ENCODE measurements at regions not wholly inside any gene's neighbourhood (a gene's known extent, or its start where the extent isn't known, plus 50 kb on each side); places are given as distances from the start of the nearest gene placed in this dataset.

GRCh38 chr5:7315118-7315517 lies 80.8 kb upstream of the ADCY2 start:
- ATAC-seq (ENCODE audit: low read depth) (no peak), DNase-seq (no peak)
- H3K9me3 ChIP-seq (ENCODE audit: control extremely low read depth in 1 of 3, control insufficient read depth in 2 of 3, insufficient read depth in 1 of 3, low read length in 2 of 3) = no peaks in the 10 kb centered on the region
- no peaks in the 10 kb centered on the region for H3K4me1 ChIP-seq (ENCODE audit: control insufficient read depth in 2 of 2, insufficient read depth in 2 of 2, low read length in 2 of 2)
- Mint-ChIP-seq H3K27me3 (no peaks in the 10 kb centered on the region), H3K27ac (no peak overlapping the region), H3K9me3 (ENCODE audit: insufficient read depth) (no peaks in the 10 kb centered on the region), H3K4me1 (no peaks in the 10 kb centered on the region), H3K4me3 (no peak overlapping the region)
- no peak overlapping the region for H2AFZ ChIP-seq (ENCODE audit: insufficient read depth, low read depth, low read length, poor library complexity, severe bottlenecking)
- WGBS (ENCODE audit: insufficient coverage) = 71% methylated on average over 1 of the region's 2 CpGs
- H3K27ac ChIP-seq (ENCODE audit: low read length in 2 of 2) = no peak overlapping the region
- TF ChIP-seq CTCF (IDR thresholded peaks at IDR 0.05) (no peak), EZH2 (IDR thresholded peaks at IDR 0.05; ENCODE audit: borderline replicate concordance, insufficient read depth, low read depth, low read length, poor library complexity, severe bottlenecking) (no peak)
- no peak overlapping the region for H3K9ac ChIP-seq (ENCODE audit: low read length)
- H3K27me3 ChIP-seq (replicated peaks in 1 of 4; ENCODE audit: control extremely low read depth in 1 of 4, control insufficient read depth in 3 of 4, insufficient read depth in 4 of 4, low read length in 3 of 4) = no peaks in the 10 kb centered on the region
- intact Hi-C loops (cut with micrococcal nuclease) = no loop called here
- no peak overlapping the region for H3K4me3 ChIP-seq (ENCODE audit: control extremely low read depth in 1 of 5, extremely low read depth in 1 of 5, insufficient read depth in 1 of 5, low read depth in 2 of 5, low read length in 4 of 5)
- no peaks in the 10 kb centered on the region for H3K36me3 ChIP-seq (replicated peaks in 1 of 2; ENCODE audit: control extremely low read depth in 1 of 2, control insufficient read depth in 1 of 2, extremely low read depth in 1 of 2, insufficient read depth in 2 of 2, low read length in 1 of 2)
- no peaks in the 10 kb centered on the region for H3K79me2 ChIP-seq (ENCODE audit: control insufficient read depth, insufficient read depth, low read length)
- ChIA-PET CTCF (no interaction called here), POLR2A (no interaction called here)
- no peaks in the 10 kb centered on the region for H4K20me1 ChIP-seq (ENCODE audit: control insufficient read depth, insufficient read depth, low read length, poor library complexity, severe bottlenecking)
- H3K4me2 ChIP-seq (replicated peaks; ENCODE audit: low read depth, low read length, poor library complexity, severe bottlenecking) = no peak overlapping the region

GRCh38 chr5:7317751-7318150 lies 78.2 kb upstream of the ADCY2 start:
- TF ChIP-seq CTCF (IDR thresholded peaks at IDR 0.05) = no peak
- no peak for TF ChIP-seq EZH2 (IDR thresholded peaks at IDR 0.05; ENCODE audit: borderline replicate concordance, insufficient read depth, low read depth, low read length, poor library complexity, severe bottlenecking)
- no peaks in the 10 kb centered on the region for H3K27me3 Mint-ChIP-seq
- no peaks in the 10 kb centered on the region for H3K4me1 Mint-ChIP-seq
- Histone ChIP-seq H2AFZ (ENCODE audit: insufficient read depth, low read depth, low read length, poor library complexity, severe bottlenecking) (no peak overlapping the region), H4K20me1 (ENCODE audit: control insufficient read depth, insufficient read depth, low read length, poor library complexity, severe bottlenecking) (no peaks in the 10 kb centered on the region), H3K27ac (ENCODE audit: low read length in 2 of 2) (no peak overlapping the region), H3K4me2 (replicated peaks; ENCODE audit: low read depth, low read length, poor library complexity, severe bottlenecking) (no peak overlapping the region), H3K36me3 (replicated peaks in 1 of 2; ENCODE audit: control extremely low read depth in 1 of 2, control insufficient read depth in 1 of 2, extremely low read depth in 1 of 2, insufficient read depth in 2 of 2, low read length in 1 of 2) (no peaks in the 10 kb centered on the region), H3K9ac (ENCODE audit: low read length) (no peak overlapping the region), H3K79me2 (ENCODE audit: control insufficient read depth, insufficient read depth, low read length) (no peaks in the 10 kb centered on the region), H3K27me3 (replicated peaks in 1 of 4; ENCODE audit: control extremely low read depth in 1 of 4, control insufficient read depth in 3 of 4, insufficient read depth in 4 of 4, low read length in 3 of 4) (no peaks in the 10 kb centered on the region), H3K9me3 (ENCODE audit: control extremely low read depth in 1 of 3, control insufficient read depth in 2 of 3, insufficient read depth in 1 of 3, low read length in 2 of 3) (peaks cover 0 to 4% (median 0%) of the 10 kb centered on the region in 3 donors), H3K4me3 (ENCODE audit: control extremely low read depth in 1 of 5, extremely low read depth in 1 of 5, insufficient read depth in 1 of 5, low read depth in 2 of 5, low read length in 4 of 5) (no peak overlapping the region), H3K4me1 (ENCODE audit: control insufficient read depth in 2 of 2, insufficient read depth in 2 of 2, low read length in 2 of 2) (no peaks in the 10 kb centered on the region)
- WGBS (ENCODE audit: insufficient coverage) = no CpG with 5 or more reads among the region's 2 CpGs
- DNase-seq (no peak), ATAC-seq (ENCODE audit: low read depth) (no peak)
- intact Hi-C loops (cut with micrococcal nuclease) = no loop called here
- H3K9me3 Mint-ChIP-seq (ENCODE audit: insufficient read depth) = no peaks in the 10 kb centered on the region
- no peak overlapping the region for H3K27ac Mint-ChIP-seq
- POLR2A ChIA-PET = no interaction called here
- CTCF ChIA-PET = no interaction called here
- H3K4me3 Mint-ChIP-seq = no peak overlapping the region
